OCI-LY3 (cell line): ENCODE measurements at regions not wholly inside any gene's neighbourhood (a gene's known extent, or its start where the extent isn't known, plus 50 kb on each side); places are given as distances from the start of the nearest gene placed in this dataset.

Experiments
- H2AFZ ChIP-seq: fragments of 200-600, 300-600 bp; shearing (Covaris generic); 2 replicates; pipeline ENCODE4 v1.6.0; 2014; ENCODE audit warnings: antibody characterized with exemption, low read depth, low read length
- H3K27ac ChIP-seq: fragments of 200-600, 300-600 bp; sonication (generic); 2 replicates; pipeline ENCODE4 v1.5.1; 2014; ENCODE audit warnings: mild to moderate bottlenecking, low read length, moderate library complexity, mixed read lengths
- H3K27me3 ChIP-seq: fragments of 200-600, 300-600 bp; sonication (generic); 2 replicates; pipeline ENCODE4 v1.6.1; 2014; ENCODE audit warnings: low read depth, low read length, mixed read lengths
- H3K36me3 ChIP-seq: fragments of 200-600, 300-600 bp; sonication (generic); replicated peaks from 2 replicates; pipeline ENCODE3; 2014; ENCODE audit warnings: low read depth, low read length, mixed read lengths
- H3K4me1 ChIP-seq: fragments of 300-600, 200-600 bp; sonication (generic); 2 replicates; pipeline ENCODE4 v1.6.1; 2014; ENCODE audit warnings: low read length, mixed read lengths
- H3K4me2 ChIP-seq: fragments of 200-600, 300-600 bp; sonication (generic); 2 replicates; pipeline ENCODE4 v1.6.1; 2014; ENCODE audit warnings: low read length, mixed read lengths
- H3K4me3 ChIP-seq: fragments of 300-600, 200-600 bp; sonication (generic); 2 replicates; pipeline ENCODE4 v1.5.1; 2014; ENCODE audit warnings: antibody characterized with exemption, mild to moderate bottlenecking, low read length, moderate library complexity
- H3K79me2 ChIP-seq: fragments of 300-600, 200-600 bp; shearing (Covaris generic); 2 replicates; pipeline ENCODE4 v1.6.1; 2014; ENCODE audit warnings: mild to moderate bottlenecking, low read length, mixed read lengths
- H3K9ac ChIP-seq: fragments of 300-600, 200-600 bp; shearing (Covaris generic); 2 replicates; pipeline ENCODE4 v1.6.0; 2014; ENCODE audit warnings: mild to moderate bottlenecking, low read length, moderate library complexity
- H3K9me3 ChIP-seq: fragments of 200-600, 300-600 bp; shearing (Covaris generic); 2 replicates; pipeline ENCODE4 v1.6.1; 2014; ENCODE audit warnings: low read length, mixed read lengths; ENCODE audit not compliant: insufficient read depth
- H4K20me1 ChIP-seq: fragments of 200-600, 300-600 bp; sonication (generic); 2 replicates; pipeline ENCODE4 v1.6.1; 2016; ENCODE audit warnings: low read length, mixed read lengths; ENCODE audit not compliant: insufficient read depth
- CTCF ChIP-seq: fragments of 200-600, 300-600 bp; sonication (generic); IDR thresholded peaks from 2 replicates; pipeline ENCODE4 v1.5.1; 2014; ENCODE audit warnings: antibody characterized with exemption, low read length, low read depth
- EZH2phosphoT487 ChIP-seq: fragments of 200-600 bp; shearing (Covaris generic); IDR thresholded peaks from 2 replicates; pipeline ENCODE4 v1.6.1; 2018; ENCODE audit warnings: antibody characterized with exemption, mixed run types, low read depth

DNA sequence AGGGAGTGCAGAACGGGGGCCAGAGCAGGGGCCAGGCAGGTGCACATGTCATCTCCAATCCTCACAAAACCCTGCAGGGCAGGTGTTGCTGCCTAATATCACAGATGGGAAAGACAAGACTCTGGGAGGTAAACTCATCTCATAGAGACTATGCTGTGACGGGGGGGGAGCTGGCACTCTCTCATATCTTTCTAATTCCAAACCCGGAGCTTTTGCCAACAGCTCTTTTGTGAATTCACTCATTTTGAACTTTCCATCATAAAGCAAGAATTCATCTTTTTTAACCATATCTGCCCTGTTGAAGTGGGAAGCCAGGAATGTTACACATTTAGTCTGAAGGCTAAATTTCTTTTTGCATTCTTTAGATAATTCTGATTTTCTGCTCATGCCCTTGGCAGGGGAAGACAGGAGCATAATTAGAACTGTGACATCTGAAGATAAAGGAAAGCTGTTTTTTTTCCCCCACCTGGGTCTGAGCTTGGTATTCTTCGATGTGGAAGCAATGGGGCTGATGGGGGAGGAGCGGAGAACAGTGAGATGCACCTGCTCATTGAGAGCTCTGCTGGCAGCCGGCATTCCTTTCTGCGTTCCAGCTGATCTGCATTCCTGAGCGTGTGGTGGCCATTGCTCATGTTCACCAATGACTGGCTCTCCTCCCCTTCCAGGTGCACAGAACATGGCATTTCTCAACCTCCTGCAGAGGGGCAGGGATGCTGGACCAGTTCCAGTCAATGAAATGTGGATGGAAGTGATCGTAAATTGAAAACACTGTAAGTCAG is 159.2 kb downstream of the NSG2 start:
- peaks cover 25% of the 10 kb centered on the region for H3K27me3 ChIP-seq

DNA sequence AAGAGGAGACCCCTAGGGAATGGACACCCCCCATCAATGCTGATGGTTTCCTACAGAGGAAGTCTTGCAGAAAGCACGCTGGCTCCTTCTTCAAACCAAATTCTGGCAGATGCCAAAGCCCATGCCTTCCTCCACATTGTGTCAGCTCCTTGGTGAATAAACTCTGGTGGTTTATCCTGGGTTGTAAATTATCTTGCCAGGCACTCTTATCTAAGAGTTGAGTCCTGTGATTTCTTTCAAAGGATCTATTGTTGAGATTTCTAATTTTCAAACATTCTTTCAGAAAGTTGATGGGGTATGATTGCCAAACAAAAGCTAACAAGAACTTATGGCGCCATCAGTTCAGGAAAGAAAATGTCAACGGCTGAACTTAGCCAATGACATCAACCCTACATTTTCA is 160.4 kb downstream of the NSG2 start:
- Histone ChIP-seq H3K4me3 (no peak overlapping the region), H4K20me1 (no peaks in the 10 kb centered on the region), H3K4me1 (no peaks in the 10 kb centered on the region), H3K27me3 (peaks cover 30% of the 10 kb centered on the region), H3K9me3 (no peaks in the 10 kb centered on the region), H3K79me2 (no peaks in the 10 kb centered on the region), H3K9ac (no peak overlapping the region), H3K4me2 (no peak overlapping the region), H3K36me3 (no peaks in the 10 kb centered on the region), H3K27ac (no peak overlapping the region), H2AFZ (no peak overlapping the region)
- TF ChIP-seq EZH2phosphoT487 = no peak
- TF ChIP-seq CTCF = no peak

More for the DNA sequence above, 159.2 kb downstream of the NSG2 start:
- no peak for TF ChIP-seq EZH2phosphoT487
- TF ChIP-seq CTCF = no peak
- Histone ChIP-seq H3K4me3 (no peak overlapping the region), H2AFZ (no peak overlapping the region), H3K27ac (no peak overlapping the region), H3K9ac (no peak overlapping the region), H3K4me2 (no peak overlapping the region), H3K36me3 (no peaks in the 10 kb centered on the region), H4K20me1 (no peaks in the 10 kb centered on the region), H3K9me3 (no peaks in the 10 kb centered on the region), H3K4me1 (no peaks in the 10 kb centered on the region), H3K79me2 (no peaks in the 10 kb centered on the region)

DNA sequence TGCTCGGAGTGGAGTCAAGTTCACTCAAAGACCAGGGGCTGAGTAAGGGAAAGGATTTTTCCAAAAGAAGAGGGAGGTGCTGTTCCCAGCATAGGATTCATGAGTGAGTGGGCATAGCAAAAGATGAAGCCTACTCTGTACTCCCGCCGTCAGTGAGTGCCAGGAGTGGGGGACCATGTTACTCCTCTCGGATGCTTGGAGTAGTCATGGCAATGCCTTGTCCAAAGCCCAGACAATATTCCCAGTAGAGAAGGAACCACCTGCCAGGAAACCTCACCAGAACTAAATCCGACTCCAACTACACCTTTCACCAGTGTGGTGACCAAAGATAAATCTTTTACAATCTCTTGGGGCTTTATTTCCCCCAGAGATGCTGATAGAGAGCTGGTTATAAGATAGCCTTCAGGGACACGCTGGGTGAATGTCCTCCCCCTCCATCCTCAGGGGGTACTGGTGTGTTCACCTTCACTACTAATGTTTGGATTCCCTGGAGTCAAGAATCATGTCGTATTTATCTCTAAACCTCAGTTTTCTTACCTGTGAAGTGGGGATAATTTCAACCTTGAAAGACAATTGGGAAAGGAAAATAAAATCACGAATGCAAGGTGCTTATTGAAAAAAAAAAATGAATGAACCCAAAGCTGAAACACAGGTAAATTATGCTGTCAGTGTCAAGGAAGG is 165.2 kb downstream of the NSG2 start:
- Histone ChIP-seq H3K4me2 (no peak overlapping the region), H4K20me1 (no peaks in the 10 kb centered on the region), H3K4me1 (no peaks in the 10 kb centered on the region), H3K27me3 (peaks cover 41% of the 10 kb centered on the region), H3K79me2 (no peaks in the 10 kb centered on the region), H3K4me3 (no peak overlapping the region), H3K9me3 (no peaks in the 10 kb centered on the region), H3K27ac (no peak overlapping the region), H3K36me3 (no peaks in the 10 kb centered on the region), H3K9ac (no peak overlapping the region), H2AFZ (no peak overlapping the region)
- TF ChIP-seq CTCF = no peak
- no peak for TF ChIP-seq EZH2phosphoT487

- no peak overlapping the region for H3K4me2 ChIP-seq
- H2AFZ ChIP-seq = no peak overlapping the region
- peaks cover 39% of the 10 kb centered on the region for H3K27me3 ChIP-seq
- no peak overlapping the region for H3K4me3 ChIP-seq
- TF ChIP-seq CTCF (no peak), EZH2phosphoT487 (no peak)
- no peaks in the 10 kb centered on the region for H3K36me3 ChIP-seq
- H3K9ac ChIP-seq = no peak overlapping the region
- no peaks in the 10 kb centered on the region for H3K4me1 ChIP-seq
- no peak overlapping the region for H3K27ac ChIP-seq
- no peaks in the 10 kb centered on the region for H3K9me3 ChIP-seq
- no peaks in the 10 kb centered on the region for H3K79me2 ChIP-seq
- no peaks in the 10 kb centered on the region for H4K20me1 ChIP-seq
Measured at GRCh38 chr5:174211277-174211626, 165.7 kb downstream of the NSG2 start.
